ENCODE measurements at regions not wholly inside any gene's neighbourhood (a gene's known extent, or its start where the extent isn't known, plus 50 kb on each side); places are given as distances from the start of the nearest gene placed in this dataset.
"Not testable (repeated sequence)": the region's sequence is repeated elsewhere in the genome, so short reads cannot be mapped to it uniquely, and the experiment has no call there.

- CTCF ChIA-PET = interaction anchor here (1.3 to 1.8 kb wide), 2 partner anchors 1772 to 1866 kb away, joined by 4 to 5 read pairs; no protein-coding TSS in a partner anchor
- Histone ChIP-seq H3K27ac (ENCODE audit: low read depth, low read length) (no peak overlapping the region), H3K4me3 (ENCODE audit: low read depth, low read length) (no peak overlapping the region), H3K27me3 (ENCODE audit: control insufficient read depth, insufficient read depth, low read length) (no peaks in the 10 kb centered on the region), H3K9me3 (ENCODE audit: control insufficient read depth, insufficient read depth, low read length) (no peaks in the 10 kb centered on the region)
- DNase-seq (ENCODE audit: low read depth, low spot score) = no peak
- POLR2A ChIA-PET = no interaction called here
- TF ChIP-seq CTCF (IDR thresholded peaks at IDR 0.05; ENCODE audit: low read depth, low read length) = 0 out of 2 replicates have a peak, but pooled peaks have one; percentile 16
Measured at GRCh38 chr3:118636841-118637240, 397.8 kb downstream of the IGSF11 start.

GRCh38 chr3:118637846-118638245 lies 396.8 kb downstream of the IGSF11 start:
- POLR2A ChIA-PET = no interaction called here
- CTCF ChIA-PET = interaction anchor here (1.8 kb wide), 1 partner anchor 1867 kb away, joined by 5 read pairs; no protein-coding TSS in a partner anchor
- Histone ChIP-seq H3K27me3 (ENCODE audit: control insufficient read depth, insufficient read depth, low read length) (no peaks in the 10 kb centered on the region), H3K4me3 (ENCODE audit: low read depth, low read length) (no peak overlapping the region), H3K9me3 (ENCODE audit: control insufficient read depth, insufficient read depth, low read length) (no peaks in the 10 kb centered on the region), H3K27ac (ENCODE audit: low read depth, low read length) (no peak overlapping the region)
- no peak for DNase-seq (ENCODE audit: low read depth, low spot score)
- TF ChIP-seq CTCF (IDR thresholded peaks at IDR 0.05; ENCODE audit: low read depth, low read length) = no peak

GRCh38 chr3:118641608-118642007 lies 393.0 kb downstream of the IGSF11 start:
- no peak overlapping the region for H3K27ac ChIP-seq (ENCODE audit: low read depth, low read length)
- ChIA-PET CTCF (no interaction called here), POLR2A (no interaction called here)
- H3K4me3 ChIP-seq (ENCODE audit: low read depth, low read length) = no peak overlapping the region
- no peaks in the 10 kb centered on the region for H3K27me3 ChIP-seq (ENCODE audit: control insufficient read depth, insufficient read depth, low read length)
- no peaks in the 10 kb centered on the region for H3K9me3 ChIP-seq (ENCODE audit: control insufficient read depth, insufficient read depth, low read length)
- no peak for TF ChIP-seq CTCF (IDR thresholded peaks at IDR 0.05; ENCODE audit: low read depth, low read length)
- no peak for DNase-seq (ENCODE audit: low read depth, low spot score)

- TF ChIP-seq CTCF (IDR thresholded peaks at IDR 0.05; ENCODE audit: low read depth, low read length) = no peak
- CTCF ChIA-PET = no interaction called here
- no peak overlapping the region for H3K4me3 ChIP-seq (ENCODE audit: low read depth, low read length)
- no peaks in the 10 kb centered on the region for H3K9me3 ChIP-seq (ENCODE audit: control insufficient read depth, insufficient read depth, low read length)
- no peak for DNase-seq (ENCODE audit: low read depth, low spot score)
- POLR2A ChIA-PET = no interaction called here
- no peaks in the 10 kb centered on the region for H3K27me3 ChIP-seq (ENCODE audit: control insufficient read depth, insufficient read depth, low read length)
- H3K27ac ChIP-seq (ENCODE audit: low read depth, low read length) = no peak overlapping the region
Measured at GRCh38 chr3:118671192-118671591, 363.5 kb downstream of the IGSF11 start.

- Histone ChIP-seq H3K27ac (ENCODE audit: low read depth, low read length) (no peak overlapping the region), H3K27me3 (ENCODE audit: control insufficient read depth, insufficient read depth, low read length) (no peaks in the 10 kb centered on the region), H3K9me3 (ENCODE audit: control insufficient read depth, insufficient read depth, low read length) (no peaks in the 10 kb centered on the region), H3K4me3 (ENCODE audit: low read depth, low read length) (no peak overlapping the region)
- ChIA-PET POLR2A (no interaction called here), CTCF (no interaction called here)
- TF ChIP-seq CTCF (IDR thresholded peaks at IDR 0.05; ENCODE audit: low read depth, low read length) = no peak
- no peak for DNase-seq (ENCODE audit: low read depth, low spot score)
Measured at GRCh38 chr3:118675305-118675704, 359.3 kb downstream of the IGSF11 start.

GRCh38 chr3:118678663-118679062 lies 356.0 kb downstream of the IGSF11 start:
- POLR2A ChIA-PET; DNase-seq (ENCODE audit: low read depth, low spot score); H3K27me3 ChIP-seq (ENCODE audit: control insufficient read depth, insufficient read depth, low read length); CTCF ChIA-PET; H3K27ac ChIP-seq (ENCODE audit: low read depth, low read length); H3K9me3 ChIP-seq (ENCODE audit: control insufficient read depth, insufficient read depth, low read length); H3K4me3 ChIP-seq (ENCODE audit: low read depth, low read length): not testable (repeated sequence)
